HuH-7 (cell line): ENCODE measurements at regions not wholly inside any gene's neighbourhood (a gene's known extent, or its start where the extent isn't known, plus 50 kb on each side); places are given as distances from the start of the nearest gene placed in this dataset.

Source experiments
- DNase-seq: peaks from one replicate; pipeline ENCODE4 v3.0.0; 2011; ENCODE audit warnings: low spot score

DNA sequence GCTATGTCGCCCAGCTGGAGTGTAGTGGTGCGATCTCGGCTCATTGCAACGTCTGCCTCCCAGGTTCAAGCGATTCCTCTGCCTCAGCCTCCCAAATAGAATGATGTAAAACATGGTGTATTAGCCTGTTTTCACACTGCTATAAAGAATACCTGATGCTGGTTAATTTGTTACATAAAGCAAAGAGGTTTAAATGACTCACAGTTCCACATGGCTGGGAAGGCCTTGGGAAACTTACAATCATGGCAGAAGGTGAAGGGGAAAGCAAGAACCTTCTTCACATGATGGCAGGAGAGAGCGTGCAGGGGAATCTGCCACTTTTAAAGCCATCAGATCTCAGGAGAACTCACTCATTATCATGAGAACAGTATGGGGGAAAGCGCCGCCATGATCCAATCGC lies 1191.8 kb downstream of the ARAP2 start:
- no peak for DNase-seq

DNA sequence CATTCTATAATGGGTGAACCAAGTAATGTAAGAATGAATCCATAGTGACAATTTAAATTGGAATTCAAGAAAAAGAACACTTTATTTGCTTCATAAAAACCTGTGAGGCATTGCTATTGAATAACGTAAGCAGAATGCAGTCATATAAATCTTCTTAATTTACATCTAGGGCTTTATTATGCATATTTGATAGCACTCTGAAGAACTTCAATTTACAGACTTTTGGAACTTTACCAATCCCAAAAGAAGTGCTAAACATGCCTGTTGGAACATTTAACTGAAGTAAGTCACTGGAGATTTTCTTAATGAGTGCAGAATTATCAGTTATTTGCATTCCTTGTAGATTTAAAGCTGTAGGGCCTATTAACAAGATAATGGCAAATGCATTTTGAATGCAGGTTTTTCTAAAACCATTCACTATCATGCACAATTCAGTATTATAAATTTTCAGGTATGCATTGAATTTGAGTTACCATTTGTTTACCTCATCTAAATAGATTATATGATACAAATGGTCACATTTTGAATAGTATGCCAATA lies 1181.2 kb downstream of the ARAP2 start:
- DNase-seq = no peak

DNA sequence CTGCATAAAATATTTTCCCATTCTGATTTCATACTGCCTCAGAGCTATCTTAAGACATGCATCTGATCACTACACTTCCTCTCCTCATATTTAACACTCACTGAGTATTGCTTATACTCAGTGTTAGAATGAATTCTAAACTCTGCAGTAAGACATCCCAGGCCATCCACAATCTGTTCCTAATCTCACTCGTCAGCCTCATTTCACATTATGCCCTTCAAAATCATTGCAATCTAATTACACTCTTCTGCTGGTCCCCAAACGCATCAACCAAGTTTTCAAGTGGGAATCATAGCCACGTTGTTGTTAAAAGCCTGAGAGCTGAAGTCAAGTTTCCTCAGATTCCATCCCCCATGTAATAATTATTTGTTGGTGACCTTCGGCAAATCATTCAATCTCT lies 1177.9 kb downstream of the ARAP2 start:
- no peak for DNase-seq

DNA sequence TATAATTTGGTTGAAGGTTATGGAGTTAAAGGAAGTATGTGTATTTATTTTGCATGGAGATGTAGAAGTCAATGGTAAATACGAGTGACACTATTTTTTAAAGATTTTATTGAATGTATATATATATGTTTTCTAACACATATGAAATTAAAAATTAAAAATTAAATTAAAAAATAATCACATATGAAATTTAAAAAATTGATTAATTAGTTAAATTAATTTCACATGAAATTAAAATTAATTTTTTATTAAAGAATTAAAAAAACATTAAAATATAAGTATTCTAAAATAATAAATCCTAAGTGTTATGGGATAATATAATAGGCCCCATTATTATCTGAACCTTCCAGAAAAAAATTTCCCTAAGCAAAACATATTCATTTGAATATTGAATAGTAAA lies 1163.5 kb downstream of the ARAP2 start:
- no peak for DNase-seq

DNA sequence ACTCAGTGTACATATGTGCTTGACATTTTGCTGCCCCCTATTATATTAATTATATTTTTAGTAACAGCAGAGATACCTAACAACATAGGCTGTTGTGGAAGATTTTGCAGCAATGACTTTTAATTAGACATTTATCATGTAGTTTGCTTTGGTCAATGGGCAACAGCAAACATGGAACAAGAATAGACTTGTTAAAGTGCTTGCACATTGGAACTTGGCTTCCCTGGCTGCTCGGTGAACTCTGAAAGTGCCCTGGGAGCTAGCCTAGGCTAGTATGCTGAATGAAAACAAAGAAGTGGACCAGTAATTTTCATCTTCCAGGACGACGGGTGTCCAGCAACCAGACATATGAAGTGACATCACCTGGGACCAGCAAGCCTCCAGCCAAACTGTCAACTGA lies 1157.1 kb downstream of the ARAP2 start:
- DNase-seq = no peak

DNA sequence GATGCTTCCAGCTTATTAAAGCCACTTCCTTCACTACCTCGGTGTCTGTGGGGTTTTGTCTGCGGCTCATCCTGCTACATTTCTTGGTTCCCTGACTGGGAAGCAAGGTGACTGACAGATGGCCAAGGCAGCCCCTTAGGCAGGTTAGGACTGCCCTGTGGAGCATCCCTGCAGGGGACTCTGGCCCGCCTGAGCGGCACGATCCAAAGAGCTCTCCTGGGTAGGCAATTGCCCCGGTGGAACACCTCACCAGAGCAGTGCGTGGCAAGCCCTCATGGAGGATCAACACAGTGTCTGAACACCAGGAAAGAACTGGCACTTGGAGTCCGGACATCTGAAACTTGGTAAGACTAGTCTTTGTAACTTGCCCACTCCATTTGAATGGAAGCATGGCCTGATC lies 1143.4 kb downstream of the ARAP2 start:
- DNase-seq = no peak

DNA sequence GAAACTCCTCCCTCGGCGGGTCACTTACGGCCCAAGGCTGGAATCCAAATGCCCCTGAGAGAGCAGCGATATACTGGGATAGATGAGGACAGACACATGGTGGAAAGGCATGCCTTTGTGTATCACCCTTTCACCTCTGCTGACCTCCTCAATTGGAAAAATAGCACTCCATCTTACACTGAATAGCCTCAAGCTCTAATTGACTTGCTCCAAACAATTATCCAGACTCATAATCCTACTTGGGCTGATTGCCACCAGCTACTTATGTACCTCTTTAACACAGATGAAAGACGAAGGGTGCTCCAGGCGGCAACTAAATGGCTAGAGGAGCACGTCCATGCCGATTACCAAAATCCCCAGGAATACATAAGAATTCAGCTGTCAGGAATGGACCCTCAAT lies 1142.2 kb downstream of the ARAP2 start:
- no peak for DNase-seq

DNA sequence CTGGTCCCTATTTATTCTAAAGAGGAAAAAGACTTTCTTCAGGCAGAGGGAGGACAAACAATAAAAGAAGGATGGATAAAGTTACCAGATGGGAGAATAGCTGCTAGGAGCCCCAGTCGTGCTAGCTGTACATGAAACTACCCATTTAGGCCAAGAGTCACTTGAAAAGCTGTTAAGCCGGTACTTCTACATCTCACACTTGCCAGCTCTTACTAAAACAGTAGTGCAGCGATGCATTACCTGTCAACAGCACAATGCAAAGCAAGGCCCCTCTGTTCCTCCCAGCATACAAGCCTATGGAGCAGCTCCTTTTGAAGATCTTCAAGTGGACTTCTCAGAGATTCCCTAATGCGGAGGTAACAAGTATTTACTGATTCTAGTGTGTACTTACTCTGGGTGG lies 1138.8 kb downstream of the ARAP2 start:
- no peak for DNase-seq

DNA sequence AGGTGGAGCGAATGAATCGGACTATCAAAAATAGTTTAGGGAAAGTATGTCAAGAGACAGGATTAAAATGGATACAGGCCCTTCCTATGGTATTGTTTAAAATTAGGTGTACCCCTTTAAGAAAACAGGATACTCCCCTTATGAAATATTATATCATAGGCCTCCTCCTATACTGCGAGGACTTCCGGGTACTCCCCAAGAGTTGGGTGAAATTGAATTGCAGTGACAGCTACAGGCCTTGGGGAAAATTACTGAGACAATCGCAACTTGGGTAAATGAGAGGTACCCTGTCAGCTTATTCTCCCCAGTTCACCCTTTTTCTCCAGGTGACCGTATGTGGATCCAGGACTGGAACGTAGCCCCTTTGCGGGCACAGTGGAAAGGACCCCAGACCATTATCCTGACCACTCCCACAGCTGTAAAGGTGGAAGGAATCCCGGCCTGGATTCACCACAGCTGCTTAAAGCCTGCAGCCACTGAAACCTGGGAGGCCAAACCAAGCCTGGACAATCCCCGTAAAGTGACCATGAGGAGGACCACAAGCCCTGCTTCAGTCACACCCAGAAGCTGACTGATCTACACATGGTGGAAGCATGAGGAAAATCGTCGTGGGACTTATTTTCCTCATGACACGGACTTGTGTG lies 1138.1 kb downstream of the ARAP2 start:
- no peak for DNase-seq

DNA sequence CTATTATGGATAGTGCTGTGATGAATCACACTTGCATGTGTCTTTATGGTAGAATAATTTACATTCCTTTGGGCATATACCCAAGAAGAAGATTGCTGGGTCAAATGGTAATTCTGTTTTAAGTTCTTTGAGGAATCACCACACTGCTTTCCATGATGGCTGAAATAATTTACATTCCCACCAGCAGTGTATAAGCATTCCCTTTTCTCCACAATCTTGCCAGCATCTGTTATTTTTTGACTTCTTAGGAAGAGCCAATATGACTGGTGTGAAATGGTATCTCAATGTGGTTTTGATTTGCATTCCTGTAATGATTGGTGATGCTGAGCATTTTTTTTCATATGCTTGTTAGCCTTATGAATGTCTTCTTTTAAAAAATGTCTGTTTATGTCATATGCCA lies 1120.2 kb downstream of the ARAP2 start:
- DNase-seq = no peak

DNA sequence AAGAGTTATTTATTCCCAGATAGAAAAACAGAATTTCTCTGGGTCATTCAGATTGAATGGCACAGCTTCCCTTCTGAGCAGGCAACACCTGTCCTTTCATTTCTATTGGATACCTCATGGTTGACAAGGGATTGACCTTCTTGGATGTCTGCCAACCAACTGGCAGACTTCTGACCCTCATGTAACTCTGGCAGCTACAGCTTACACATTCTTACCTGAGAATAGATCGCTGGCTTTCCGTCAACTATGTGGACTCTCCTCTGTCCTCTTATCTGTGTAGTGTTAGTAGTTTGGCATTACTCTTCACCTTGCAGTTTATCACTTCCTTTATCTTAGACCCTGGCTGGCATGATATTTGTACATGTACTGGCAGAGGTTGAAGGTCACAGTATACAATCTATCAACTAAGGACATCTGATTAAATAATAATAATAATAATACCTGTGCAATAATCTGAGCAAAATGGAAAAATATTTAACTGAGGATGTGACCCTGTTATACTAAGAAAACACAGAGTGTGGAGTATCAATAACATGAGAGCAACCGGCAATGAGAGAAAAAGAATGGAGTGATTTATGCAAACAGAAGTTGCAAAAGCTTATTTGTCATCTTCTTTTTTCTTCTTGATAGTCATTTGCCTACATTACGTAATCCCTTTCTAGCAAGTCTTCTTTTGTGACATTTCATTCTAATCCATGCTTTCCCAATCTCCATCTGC lies 1118.2 kb downstream of the ARAP2 start:
- DNase-seq = no peak

DNA sequence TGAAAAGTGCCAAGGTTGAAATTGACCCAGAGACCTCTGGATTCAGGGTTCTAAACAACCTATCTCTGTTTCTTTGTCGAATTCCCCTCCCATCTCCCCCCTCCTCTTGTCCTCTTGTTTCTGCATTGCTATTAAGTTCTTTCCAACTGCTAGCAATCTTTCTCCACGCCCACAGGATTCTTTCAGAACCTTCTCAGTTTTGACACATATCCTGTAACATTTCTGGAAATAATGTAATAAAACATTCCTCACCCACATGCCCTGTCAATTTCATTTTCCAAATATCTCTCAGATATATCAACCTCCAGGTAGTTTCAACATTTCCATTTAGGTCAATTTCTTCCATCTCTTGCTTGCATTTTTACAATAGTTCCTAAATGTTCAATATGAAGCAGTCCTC lies 1105.9 kb downstream of the ARAP2 start:
- no peak for DNase-seq

DNA sequence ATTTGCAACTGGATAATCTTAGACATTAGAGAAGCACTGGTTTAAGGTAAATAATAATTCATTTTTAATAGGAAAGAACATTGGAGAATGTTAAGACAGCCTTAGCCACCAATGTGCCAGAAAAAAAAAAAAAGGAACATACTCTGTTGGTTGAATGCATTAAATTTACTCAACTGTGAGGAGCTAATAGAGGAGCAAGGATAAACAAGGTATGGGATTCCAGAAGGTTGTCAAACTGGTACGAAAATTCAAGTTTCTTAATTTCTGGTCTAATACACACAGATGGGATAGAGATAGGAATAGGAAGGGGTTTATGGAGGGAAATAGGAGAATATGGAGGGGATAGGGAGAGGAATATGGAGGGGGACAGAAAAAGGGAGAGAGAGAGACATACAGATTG lies 1096.6 kb downstream of the ARAP2 start:
- DNase-seq = no peak

DNA sequence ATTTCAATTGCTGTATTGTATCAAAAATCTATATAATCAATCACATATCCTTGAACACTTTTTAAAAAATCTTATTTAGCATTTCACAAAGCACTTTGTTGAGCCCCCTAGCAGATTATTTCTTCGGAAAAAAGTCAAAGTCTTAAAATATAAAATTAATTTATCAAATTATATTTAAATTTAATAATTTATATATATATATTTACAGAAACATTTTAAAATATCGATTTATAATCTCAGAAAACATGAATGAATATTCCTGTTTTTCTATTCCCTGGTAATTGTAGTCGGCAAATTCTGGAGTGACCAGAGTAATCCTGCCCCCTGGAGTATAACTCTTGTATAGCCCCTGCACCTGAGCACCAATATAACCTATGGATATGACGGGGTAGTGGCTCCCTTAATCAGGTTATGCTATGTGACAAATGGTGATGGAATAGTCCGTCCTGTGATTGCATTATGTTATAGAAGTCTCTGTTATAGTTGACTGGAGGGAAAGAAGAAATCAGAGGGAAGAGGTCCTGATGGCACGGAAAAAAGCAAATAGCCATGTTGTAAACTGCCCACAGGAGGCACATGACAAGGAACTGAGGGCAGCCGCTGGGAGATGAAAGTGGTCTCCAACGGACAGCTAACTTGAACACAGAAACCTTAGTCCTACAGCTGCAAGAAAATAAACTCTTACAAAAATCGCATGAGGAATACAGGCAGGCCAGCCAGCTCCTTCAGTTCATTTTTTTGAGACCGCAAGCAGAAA lies 1092.3 kb downstream of the ARAP2 start:
- peak; percentile 42 for DNase-seq

DNA sequence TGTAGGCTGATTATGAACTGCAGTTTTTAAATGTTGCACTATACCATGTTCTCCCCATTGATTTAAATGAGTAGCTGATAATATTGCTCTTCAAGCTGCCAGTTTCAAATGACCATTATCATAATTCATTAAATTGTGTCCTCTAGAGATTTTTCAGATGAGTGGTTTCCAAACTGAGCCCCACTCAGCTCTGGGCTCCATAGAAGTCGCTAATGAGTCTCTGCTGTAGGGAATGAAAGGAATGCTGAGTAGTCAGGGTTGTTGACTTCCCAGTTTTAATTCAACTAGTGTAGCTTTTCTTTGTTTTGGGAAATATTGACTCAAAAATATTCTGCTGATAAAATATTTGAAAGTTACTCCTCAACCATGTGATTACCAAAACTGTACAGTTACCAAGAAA lies 1081.1 kb downstream of the ARAP2 start:
- no peak for DNase-seq

DNA sequence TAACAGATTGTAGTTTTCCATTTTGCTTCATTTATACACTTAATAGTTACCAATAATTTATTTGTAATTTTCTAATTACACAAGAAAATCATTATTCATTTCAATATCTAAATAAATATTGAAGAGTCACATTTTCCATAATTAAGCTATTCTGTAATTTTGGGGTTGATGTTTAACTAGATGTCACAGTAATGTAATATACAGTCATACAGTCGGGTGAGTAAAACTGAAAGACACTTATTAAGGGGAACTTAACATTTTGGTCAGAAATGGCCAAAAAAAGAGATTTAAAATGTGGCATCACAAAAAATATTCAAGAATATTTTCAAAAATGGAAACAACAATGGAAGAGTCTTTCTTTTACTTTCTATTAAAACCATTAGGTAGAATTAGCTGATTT lies 1080.3 kb downstream of the ARAP2 start:
- no peak for DNase-seq

DNA sequence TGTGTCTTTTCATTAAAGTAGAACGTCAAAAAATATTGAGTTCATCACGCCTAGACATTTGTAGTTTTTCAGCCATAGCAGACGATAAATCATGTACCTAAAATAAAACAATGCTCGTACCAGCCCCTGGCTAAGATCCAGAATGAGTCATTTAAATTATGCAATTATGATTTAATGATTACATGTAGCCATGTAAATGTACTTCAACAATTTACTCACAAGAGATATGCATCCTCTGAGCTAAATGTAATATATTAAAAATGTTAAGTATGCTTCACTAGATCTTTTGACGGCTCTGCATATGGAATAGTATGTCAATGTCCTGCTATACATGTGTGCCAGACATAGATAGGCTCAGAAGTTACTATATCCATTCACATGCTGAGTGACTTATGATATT lies 1077.8 kb downstream of the ARAP2 start:
- no peak for DNase-seq

DNA sequence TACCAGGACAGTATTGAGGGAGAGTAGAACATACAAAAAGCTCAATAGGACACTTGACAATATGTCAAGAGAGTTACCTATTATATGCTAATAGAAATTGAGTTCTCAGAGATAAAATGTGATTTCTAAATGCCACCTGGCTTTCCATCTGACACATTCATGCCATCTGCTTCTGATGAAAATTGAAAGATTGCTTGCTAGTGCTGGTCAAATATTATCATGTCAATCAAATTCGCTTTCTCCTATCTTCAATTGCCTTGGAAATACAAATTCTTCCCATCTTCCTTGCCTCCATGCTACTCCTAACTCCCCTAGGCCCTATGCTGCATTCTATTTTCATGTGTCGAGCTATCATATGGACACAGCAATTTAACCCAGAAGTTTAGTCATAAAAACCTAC lies 1076.9 kb downstream of the ARAP2 start:
- DNase-seq = no peak

DNA sequence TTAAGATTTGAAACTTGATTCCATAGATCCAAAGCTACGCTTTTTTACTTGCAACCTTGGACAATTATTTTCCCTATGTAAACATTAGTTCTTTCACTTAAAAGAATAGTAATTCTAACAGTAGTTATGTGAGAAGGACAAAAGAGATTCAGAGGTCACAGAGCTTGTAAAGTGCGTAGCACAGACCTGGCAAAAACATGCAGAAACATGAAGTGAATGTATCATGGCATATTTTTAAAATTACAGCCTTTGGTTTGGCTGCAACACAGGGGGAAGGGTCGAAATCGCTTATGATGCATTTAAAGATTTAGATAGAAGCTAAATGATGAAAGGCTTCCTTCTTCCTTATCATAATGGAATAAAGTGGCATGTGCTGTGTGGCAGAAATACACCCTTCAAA lies 1068.8 kb downstream of the ARAP2 start:
- no peak for DNase-seq

DNA sequence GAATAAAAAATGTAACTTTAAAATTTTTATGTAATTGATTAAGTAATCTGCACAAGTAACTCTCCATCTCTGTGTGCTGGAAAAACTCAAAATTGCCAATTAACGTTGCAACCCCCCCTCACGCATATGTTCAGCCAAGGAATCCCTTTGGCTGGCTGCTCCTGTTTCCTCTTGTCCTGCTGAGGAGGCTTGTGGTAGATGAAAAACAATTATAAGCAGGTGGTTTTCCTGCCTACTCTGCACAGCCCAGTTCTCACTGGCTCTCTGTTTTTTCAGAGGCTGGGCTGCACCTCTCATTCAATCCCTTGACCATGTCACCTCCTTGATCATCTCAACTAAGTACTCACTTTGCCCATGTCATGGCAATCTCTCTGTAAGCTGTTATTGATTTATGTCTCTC lies 1068.4 kb downstream of the ARAP2 start:
- no peak for DNase-seq

DNA sequence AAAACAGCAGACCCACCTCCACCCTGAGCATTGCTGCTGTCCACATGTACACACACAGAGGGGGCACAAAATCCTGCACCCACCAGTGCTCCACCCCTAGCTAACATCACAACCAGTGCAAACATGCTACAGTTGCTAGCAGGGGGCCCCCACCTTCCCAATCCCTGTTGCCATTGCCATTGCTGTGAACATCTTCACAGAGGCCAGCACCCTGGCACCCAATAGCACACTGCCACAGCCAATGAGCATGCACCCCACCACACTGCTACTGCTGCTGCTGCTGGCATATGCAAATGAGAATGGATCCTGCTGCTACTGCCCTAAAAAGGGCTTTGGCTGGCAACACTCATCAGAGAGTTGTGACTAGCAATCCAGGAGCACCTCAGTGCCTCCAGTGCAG lies 1061.9 kb downstream of the ARAP2 start:
- DNase-seq = no peak

DNA sequence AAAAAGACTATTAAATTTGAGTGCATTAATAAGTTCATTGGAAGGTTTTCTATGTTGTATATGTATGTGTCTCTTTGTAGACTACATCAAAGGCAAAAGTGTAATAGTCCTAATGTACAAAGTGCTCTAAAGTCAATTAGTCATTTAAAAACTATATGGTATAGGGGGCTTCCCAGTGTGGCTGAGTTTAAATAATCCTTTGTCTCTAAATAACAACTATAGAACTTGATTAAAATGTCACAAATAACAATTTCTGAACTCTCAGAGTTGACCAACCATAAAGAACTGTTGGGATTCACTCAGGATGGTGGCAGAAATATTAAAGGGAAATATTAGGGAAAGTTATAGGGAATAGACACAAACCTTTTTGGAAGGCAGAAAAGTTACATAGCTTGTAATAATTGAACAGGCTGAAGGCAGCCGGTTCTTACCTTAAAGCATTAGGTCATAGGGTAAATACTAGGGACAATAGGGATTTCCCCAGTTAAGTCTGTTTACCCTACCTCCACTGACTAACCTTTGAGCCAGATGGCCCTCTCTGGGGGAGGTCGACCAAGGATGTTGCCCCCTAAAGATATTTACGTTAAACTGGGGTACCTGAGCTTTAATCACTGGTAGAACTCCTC lies 1054.2 kb downstream of the ARAP2 start:
- peak; percentile 4 for DNase-seq

DNA sequence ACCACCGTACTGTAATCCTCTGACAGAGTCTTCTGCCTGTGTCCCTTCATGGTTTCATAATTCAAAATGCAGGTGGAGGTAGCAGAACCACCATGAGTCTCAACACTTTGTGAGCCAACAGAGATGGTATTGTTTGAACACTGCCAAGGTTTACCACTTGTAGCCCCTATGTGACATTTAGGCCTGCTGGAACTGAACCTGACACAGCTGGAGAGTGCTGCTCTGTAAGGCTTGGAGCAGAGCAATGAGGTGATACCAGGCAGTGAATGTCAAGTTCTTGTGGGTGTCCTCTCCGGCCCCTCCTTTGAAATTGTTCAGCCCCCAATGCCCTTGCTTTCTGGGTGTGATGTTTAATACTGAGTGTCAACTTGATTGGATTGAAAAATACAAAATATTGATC lies 1042.9 kb downstream of the ARAP2 start:
- DNase-seq = no peak
